PC-9 (cell line): ENCODE measurements at regions not wholly inside any gene's neighbourhood (a gene's known extent, or its start where the extent isn't known, plus 50 kb on each side); places are given as distances from the start of the nearest gene placed in this dataset.
A peak's percentile ranks its signal among the peaks of the same experiment; 100 is the strongest.

Experiments used
- BruUV-seq: library from RNA; stranded (reverse); fragments of 400-500 nt; replicated peaks from 2 replicates; lab custom pipeline; 2021; lab: Mats Ljungman, UMichigan
- CTCF ChIA-PET: fragments of 300-600 bp; sonication (Branson Sonifier 250); formaldehyde crosslinking; loops from one replicate; lab custom pipeline; 2022; ENCODE audit warnings: antibody characterized with exemption; lab: Charles Lee
- POLR2A ChIA-PET: fragments of 300-600 bp; sonication (Branson Sonifier 250); formaldehyde crosslinking; loops from one replicate; lab custom pipeline; 2022; ENCODE audit warnings: antibody characterized with exemption; ENCODE audit not compliant: unreplicated experiment; lab: Charles Lee
- DNase-seq, 2 experiments: peaks; one replicate each; pipeline versions ENCODE4 v3.0.0 to v3.0.0-alpha.2; 2015 to 2022; ENCODE audit warnings: mixed read lengths in 1 of 2
- H2AFZ ChIP-seq: fragments of 200-600 bp; sonication (generic); 2 replicates; pipeline ENCODE4 v1.8.1; 2017; ENCODE audit warnings: antibody characterized with exemption
- H3F3A ChIP-seq: fragments of 200-600 bp; sonication (generic); 2 replicates; pipeline ENCODE4 v1.8.1; 2017; ENCODE audit warnings: antibody characterized with exemption, mild to moderate bottlenecking, low read depth; ENCODE audit not compliant: insufficient read depth
- H3K27ac ChIP-seq: fragments of 200-600 bp; sonication (generic); 2 replicates; pipeline ENCODE4 v1.6.1; 2016; ENCODE audit warnings: mixed run types
- H3K27me3 ChIP-seq: fragments of 200-600 bp; sonication (generic); 2 replicates; pipeline ENCODE4 v1.6.1; 2016; ENCODE audit warnings: low read depth, mixed run types; ENCODE audit not compliant: insufficient read depth
- H3K36me3 ChIP-seq: fragments of 200-600 bp; sonication (generic); 2 replicates; pipeline ENCODE4 v1.6.1; 2016; ENCODE audit warnings: low read depth, mixed run types
- H3K4me1 ChIP-seq: fragments of 200-600 bp; sonication (generic); replicated peaks from 2 replicates; pipeline ENCODE4 v1.6.1; 2016; ENCODE audit warnings: mixed run types; ENCODE audit not compliant: insufficient read depth
- H3K4me2 ChIP-seq: fragments of 200-600 bp; sonication (generic); 2 replicates; pipeline ENCODE4 v1.6.1; 2017; ENCODE audit warnings: mixed run types
- H3K4me3 ChIP-seq: fragments of 200-600 bp; sonication (generic); 2 replicates; pipeline ENCODE4 v1.6.1; 2016; ENCODE audit warnings: mixed run types
- H3K79me2 ChIP-seq: fragments of 200-600 bp; sonication (generic); 2 replicates; pipeline ENCODE4 v1.6.1; 2017; ENCODE audit warnings: low read depth, mixed run types
- H3K9me2 ChIP-seq: fragments of 200-600 bp; sonication (generic); 2 replicates; pipeline ENCODE4 v1.8.1; 2017; ENCODE audit warnings: mild to moderate bottlenecking; ENCODE audit not compliant: insufficient read depth
- H3K9me3 ChIP-seq: fragments of 200-600 bp; sonication (generic); 2 replicates; pipeline ENCODE4 v1.8.1; 2016; ENCODE audit warnings: low read depth; ENCODE audit not compliant: insufficient read depth
- H4K20me1 ChIP-seq: fragments of 200-600 bp; sonication (generic); 2 replicates; pipeline ENCODE4 v1.8.1; 2017; ENCODE audit not compliant: insufficient read depth
- CTCF ChIP-seq: fragments of 200-600 bp; sonication (generic); conservative IDR thresholded peaks from 2 replicates; pipeline ENCODE4 v1.6.1; 2017; ENCODE audit warnings: mixed run types, antibody characterized with exemption, mild to moderate bottlenecking, moderate library complexity
- EZH2 ChIP-seq: fragments of 200-600 bp; sonication (generic); IDR thresholded peaks from 2 replicates; pipeline ENCODE4 v1.8.0; 2017; ENCODE audit warnings: antibody characterized with exemption, low read depth
- intact Hi-C: fragments of 100-400 bp; cut with micrococcal nuclease; formaldehyde crosslinking; loops from one replicate; pipeline ENCODE4 v1.10.0; 2022; ENCODE audit not compliant: unreplicated experiment

GRCh38 chr11:123378096-123378495 lies 52.0 kb upstream of the GRAMD1B start:
- H2AFZ ChIP-seq = no peak overlapping the region
- H3K79me2 ChIP-seq = no peaks in the 10 kb centered on the region
- peaks cover 16% of the 10 kb centered on the region for H3K4me1 ChIP-seq
- H3K4me3 ChIP-seq = no peak overlapping the region
- H3K4me2 ChIP-seq = peak overlapping the region; percentile 22
- POLR2A ChIA-PET = interaction anchor here (0.6 kb wide), 1 partner anchor 96 kb away, joined by 5 read pairs; no protein-coding TSS in a partner anchor
- BruUV-seq = no TSS peak
- CTCF ChIA-PET = no interaction called here
- TF ChIP-seq EZH2 (no peak), CTCF (no peak)
- DNase-seq = peak in 1 of 2 experiments; percentile 68
- no peak overlapping the region for H3K27ac ChIP-seq
- H3K36me3 ChIP-seq = no peaks in the 10 kb centered on the region
- no peaks in the 10 kb centered on the region for H3F3A ChIP-seq
- intact Hi-C loops = no loop called here
- H4K20me1 ChIP-seq = no peaks in the 10 kb centered on the region
- H3K9me2 ChIP-seq = no peaks in the 10 kb centered on the region
- H3K27me3 ChIP-seq = peaks cover 2% of the 10 kb centered on the region; the same call in 1 of the 2 replicates
- no peaks in the 10 kb centered on the region for H3K9me3 ChIP-seq

GRCh38 chr11:123377355-123377754 lies 52.7 kb upstream of the GRAMD1B start:
- intact Hi-C loops = no loop called here
- ChIA-PET POLR2A (no interaction called here), CTCF (no interaction called here)
- no peaks in the 10 kb centered on the region for H3K9me3 ChIP-seq
- no peaks in the 10 kb centered on the region for H3F3A ChIP-seq
- no peak overlapping the region for H3K4me2 ChIP-seq
- DNase-seq = no peak
- TF ChIP-seq EZH2 (no peak), CTCF (no peak)
- no peak overlapping the region for H2AFZ ChIP-seq
- H3K9me2 ChIP-seq = no peaks in the 10 kb centered on the region
- no peak overlapping the region for H3K27ac ChIP-seq
- no peaks in the 10 kb centered on the region for H3K36me3 ChIP-seq
- peaks cover 16% of the 10 kb centered on the region for H3K4me1 ChIP-seq
- no peak overlapping the region for H3K4me3 ChIP-seq
- H3K79me2 ChIP-seq = no peaks in the 10 kb centered on the region
- no peaks in the 10 kb centered on the region; the same call in 1 of the 2 replicates for H3K27me3 ChIP-seq
- H4K20me1 ChIP-seq = no peaks in the 10 kb centered on the region
- no TSS peak for BruUV-seq

GRCh38 chr11:123375832-123376231 lies 54.2 kb upstream of the GRAMD1B start:
- ChIA-PET CTCF (no interaction called here), POLR2A (no interaction called here)
- TF ChIP-seq EZH2 (no peak), CTCF (no peak)
- BruUV-seq = no TSS peak
- no peaks in the 10 kb centered on the region for H3K9me2 ChIP-seq
- no peaks in the 10 kb centered on the region for H3K9me3 ChIP-seq
- no peaks in the 10 kb centered on the region for H3K79me2 ChIP-seq
- H3K4me2 ChIP-seq = no peak overlapping the region
- intact Hi-C loops = no loop called here
- H4K20me1 ChIP-seq = no peaks in the 10 kb centered on the region
- no peak overlapping the region for H3K27ac ChIP-seq
- H3K36me3 ChIP-seq = no peaks in the 10 kb centered on the region
- no peak overlapping the region for H2AFZ ChIP-seq
- H3K27me3 ChIP-seq = no peaks in the 10 kb centered on the region; the same call in 1 of the 2 replicates
- peaks cover 16% of the 10 kb centered on the region for H3K4me1 ChIP-seq
- no peak for DNase-seq
- H3F3A ChIP-seq = no peaks in the 10 kb centered on the region
- H3K4me3 ChIP-seq = no peak overlapping the region
